ENCODE measurements at regions not wholly inside any gene's neighbourhood (a gene's known extent, or its start where the extent isn't known, plus 50 kb on each side); places are given as distances from the start of the nearest gene placed in this dataset.

DNA sequence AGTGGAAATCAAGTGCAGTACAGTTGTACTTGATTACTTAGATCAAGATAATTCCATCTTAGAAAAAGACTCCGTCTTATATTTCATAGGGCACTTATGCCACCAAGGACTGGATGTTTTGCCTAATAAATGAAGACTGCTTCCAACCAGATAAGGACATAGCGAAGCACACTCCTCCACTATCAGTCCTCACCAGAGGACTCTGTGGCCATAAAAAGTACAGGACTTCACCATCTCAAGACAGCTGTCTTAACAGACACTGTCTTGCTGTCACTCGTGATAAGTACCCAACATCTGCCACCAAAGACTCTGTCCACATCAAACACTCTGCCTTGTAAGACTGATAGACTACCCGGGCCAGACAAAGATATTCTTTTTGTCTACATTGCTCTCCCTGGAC lies 352.0 kb downstream of the TRAM1L1 start:
- intact Hi-C loops (cut with DNase I; ENCODE audit: low total_unique reads): no loop called here
- TF ChIP-seq POLR2AphosphoS5 (IDR thresholded peaks at IDR 0.05): no peak
- TF ChIP-seq EP300 (IDR thresholded peaks at IDR 0.05): no peak
- no peak for TF ChIP-seq POLR2A (IDR thresholded peaks at IDR 0.05)
- TF ChIP-seq, protein P1, sequence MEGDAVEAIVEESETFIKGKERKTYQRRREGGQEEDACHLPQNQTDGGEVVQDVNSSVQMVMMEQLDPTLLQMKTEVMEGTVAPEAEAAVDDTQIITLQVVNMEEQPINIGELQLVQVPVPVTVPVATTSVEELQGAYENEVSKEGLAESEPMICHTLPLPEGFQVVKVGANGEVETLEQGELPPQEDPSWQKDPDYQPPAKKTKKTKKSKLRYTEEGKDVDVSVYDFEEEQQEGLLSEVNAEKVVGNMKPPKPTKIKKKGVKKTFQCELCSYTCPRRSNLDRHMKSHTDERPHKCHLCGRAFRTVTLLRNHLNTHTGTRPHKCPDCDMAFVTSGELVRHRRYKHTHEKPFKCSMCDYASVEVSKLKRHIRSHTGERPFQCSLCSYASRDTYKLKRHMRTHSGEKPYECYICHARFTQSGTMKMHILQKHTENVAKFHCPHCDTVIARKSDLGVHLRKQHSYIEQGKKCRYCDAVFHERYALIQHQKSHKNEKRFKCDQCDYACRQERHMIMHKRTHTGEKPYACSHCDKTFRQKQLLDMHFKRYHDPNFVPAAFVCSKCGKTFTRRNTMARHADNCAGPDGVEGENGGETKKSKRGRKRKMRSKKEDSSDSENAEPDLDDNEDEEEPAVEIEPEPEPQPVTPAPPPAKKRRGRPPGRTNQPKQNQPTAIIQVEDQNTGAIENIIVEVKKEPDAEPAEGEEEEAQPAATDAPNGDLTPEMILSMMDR (IDR thresholded peaks at IDR 0.05): no peak
- 80 to 87% (median 81%) methylated on average over 4 of the region's 4 CpGs for whole genome bisulfite sequencing, 5 donors
- H3K36me3 ChIP-seq: no peaks in the 10 kb centered on the region
- no peak overlapping the region for H3K4me3 ChIP-seq
- no peaks in the 10 kb centered on the region for H3K4me1 ChIP-seq
- H3K9me3 ChIP-seq: no peaks in the 10 kb centered on the region
- no peak overlapping the region for H3K27ac ChIP-seq
- no peak for DNase-seq
- H3K27me3 ChIP-seq: no peaks in the 10 kb centered on the region

DNA sequence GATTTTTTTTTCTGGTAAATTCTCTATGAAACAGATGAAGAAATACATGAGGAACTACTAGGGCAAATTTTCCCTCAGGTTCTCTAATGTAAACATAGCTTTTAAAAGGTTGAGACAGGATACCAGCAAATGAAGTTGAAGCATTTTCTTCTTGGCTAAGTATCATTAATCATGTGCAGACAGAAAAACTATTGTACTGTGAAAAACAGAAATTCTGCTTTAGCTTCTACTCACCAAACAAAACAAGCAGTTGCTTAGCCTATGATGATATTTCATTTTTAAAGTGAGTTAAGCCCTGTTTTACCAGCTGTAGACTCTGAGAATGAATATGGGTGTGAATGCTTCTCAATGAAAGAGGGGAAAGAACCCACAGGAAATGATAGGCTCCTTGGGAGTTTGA lies 358.9 kb downstream of the TRAM1L1 start:
- DNase-seq: no peak
- H3K36me3 ChIP-seq: no peaks in the 10 kb centered on the region
- no peaks in the 10 kb centered on the region for H3K9me3 ChIP-seq
- no peak overlapping the region for H3K27ac ChIP-seq
- no peak for TF ChIP-seq POLR2A (IDR thresholded peaks at IDR 0.05)
- TF ChIP-seq, protein P1 (IDR thresholded peaks at IDR 0.05): no peak
- H3K4me1 ChIP-seq: no peaks in the 10 kb centered on the region
- no peak overlapping the region for H3K4me3 ChIP-seq
- intact Hi-C loops (cut with DNase I; ENCODE audit: low total_unique reads): no loop called here
- H3K27me3 ChIP-seq: no peaks in the 10 kb centered on the region

DNA sequence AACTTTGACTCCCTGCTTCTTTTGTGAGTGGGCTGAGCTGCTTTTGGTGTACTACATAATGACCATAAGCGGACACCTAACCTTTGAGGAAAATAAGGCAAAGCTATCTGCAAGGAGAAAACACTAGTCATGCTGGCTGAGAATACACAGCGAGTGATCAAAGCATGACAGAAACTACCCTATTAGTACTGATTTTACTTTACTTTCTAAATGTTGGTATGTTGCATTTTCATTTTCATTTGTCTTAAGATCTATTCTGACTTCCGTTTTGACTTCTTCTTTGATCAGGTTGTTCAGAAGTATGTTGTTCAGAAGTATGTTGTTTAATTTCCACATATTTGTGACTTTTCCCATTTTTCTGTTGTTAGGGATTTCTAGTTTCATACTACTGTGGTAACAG lies 361.1 kb downstream of the TRAM1L1 start:
- Histone ChIP-seq H3K27me3 (no peaks in the 10 kb centered on the region), H3K36me3 (no peaks in the 10 kb centered on the region), H3K9me3 (no peaks in the 10 kb centered on the region), H3K4me1 (no peaks in the 10 kb centered on the region), H3K27ac (no peak overlapping the region), H3K4me3 (no peak overlapping the region)
- intact Hi-C loops (cut with DNase I; ENCODE audit: low total_unique reads): no loop called here
- TF ChIP-seq, protein P1 (IDR thresholded peaks at IDR 0.05): no peak
- TF ChIP-seq EP300 (IDR thresholded peaks at IDR 0.05) (no peak), POLR2AphosphoS5 (IDR thresholded peaks at IDR 0.05) (no peak), POLR2A (IDR thresholded peaks at IDR 0.05) (no peak)
- DNase-seq: no peak
- 86 to 91% (median 88%) methylated on average over 3 of the region's 3 CpGs for whole genome bisulfite sequencing, 5 donors

DNA sequence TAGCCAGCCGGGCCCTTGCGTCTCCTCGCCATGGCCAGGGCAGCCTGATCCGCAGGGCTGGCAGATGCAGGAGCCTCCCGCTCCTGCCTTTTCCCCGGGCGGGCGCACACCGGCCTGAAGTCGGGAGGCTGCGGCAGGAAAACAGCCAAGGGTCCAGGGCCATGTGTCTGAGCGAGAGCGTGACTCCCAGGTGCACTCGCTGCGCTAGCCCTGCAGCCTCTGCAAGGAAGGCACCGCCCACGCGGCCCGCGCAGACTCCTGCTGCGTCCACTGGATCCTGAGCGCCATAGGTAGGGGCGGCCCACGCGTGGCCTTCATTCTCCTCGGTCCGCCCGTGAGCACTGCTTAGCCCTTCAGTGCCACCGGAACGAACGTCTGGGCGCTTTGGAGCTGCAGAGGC lies 379.9 kb downstream of the TRAM1L1 start:
- Histone ChIP-seq H3K27ac (no peak overlapping the region), H3K9me3 (peaks cover 0 to 16% (median under 1%) of the 10 kb centered on the region in 4 donors), H3K36me3 (no peaks in the 10 kb centered on the region), H3K4me3 (no peak overlapping the region), H3K27me3 (no peaks in the 10 kb centered on the region), H3K4me1 (no peaks in the 10 kb centered on the region)
- intact Hi-C loops (cut with DNase I; ENCODE audit: low total_unique reads): no loop called here
- TF ChIP-seq EP300 (IDR thresholded peaks at IDR 0.05) (no peak), POLR2A (IDR thresholded peaks at IDR 0.05) (no peak), POLR2AphosphoS5 (IDR thresholded peaks at IDR 0.05) (no peak)
- TF ChIP-seq, protein P1 (IDR thresholded peaks at IDR 0.05): no peak
- DNase-seq: no peak
- 92 to 97% (median 96%) methylated on average over 28 to 32 of the region's 32 CpGs for WGBS, 5 donors
